GM23338 (cell line): ENCODE measurements at regions not wholly inside any gene's neighbourhood (a gene's known extent, or its start where the extent isn't known, plus 50 kb on each side); places are given as distances from the start of the nearest gene placed in this dataset.

Experiments
- ATAC-seq: fragments of 200-7000 bp; cut with Tn5 transposase; 3 replicates; pipeline ENCODE4 v1.9.1; 2020
- DNase-seq: peaks from one replicate; pipeline ENCODE4 v3.0.0-alpha.2; 2015; ENCODE audit warnings: low spot score
- H2AFZ ChIP-seq: fragments of 200-600 bp; sonication (generic); 2 replicates; pipeline ENCODE4 v1.8.0; 2016; ENCODE audit warnings: antibody characterized with exemption, mild to moderate bottlenecking, moderate library complexity
- H3F3A ChIP-seq: fragments of 200-600 bp; sonication (generic); replicated peaks from 2 replicates; pipeline ENCODE4 v1.8.0; 2017; ENCODE audit warnings: antibody characterized with exemption, mixed run types, low read depth
- H3K27ac ChIP-seq: fragments of 200-600 bp; sonication (generic); 2 replicates; pipeline ENCODE4 v1.6.1; 2016; ENCODE audit warnings: low read depth
- H3K27me3 ChIP-seq: fragments of 200-600 bp; sonication (generic); 2 replicates; pipeline ENCODE4 v1.8.0; 2016; ENCODE audit warnings: mild to moderate bottlenecking, mixed run types, moderate library complexity; ENCODE audit not compliant: insufficient read depth
- H3K36me3 ChIP-seq: fragments of 200-600 bp; sonication (generic); 2 replicates; pipeline ENCODE4 v1.8.0; 2016; ENCODE audit warnings: mild to moderate bottlenecking; ENCODE audit not compliant: insufficient read depth
- H3K4me1 ChIP-seq: fragments of 200-600 bp; sonication (generic); 2 replicates; pipeline ENCODE4 v1.8.0; 2016; ENCODE audit warnings: mild to moderate bottlenecking, moderate library complexity; ENCODE audit not compliant: insufficient read depth
- H3K4me2 ChIP-seq: fragments of 200-600 bp; sonication (generic); 2 replicates; pipeline ENCODE4 v1.7.1; 2017; ENCODE audit warnings: mixed run types
- H3K4me3 ChIP-seq: fragments of 200-600 bp; sonication (generic); 2 replicates; pipeline ENCODE4 v1.6.1; 2016; ENCODE audit warnings: mixed run types
- H3K79me2 ChIP-seq: fragments of 200-600 bp; sonication (generic); replicated peaks from 2 replicates; pipeline ENCODE4 v1.8.0; 2017; ENCODE audit warnings: mild to moderate bottlenecking; ENCODE audit not compliant: insufficient read depth
- H3K9me2 ChIP-seq: fragments of 200-600 bp; sonication (generic); 2 replicates; pipeline ENCODE4 v1.8.0; 2017; ENCODE audit not compliant: insufficient read depth
- H4K20me1 ChIP-seq: fragments of 200-600 bp; sonication (generic); replicated peaks from 2 replicates; pipeline ENCODE4 v1.8.0; 2017; ENCODE audit warnings: mild to moderate bottlenecking; ENCODE audit not compliant: insufficient read depth
- H3K27ac Mint-ChIP-seq: 2 replicates; pipeline ENCODE4 v1.8.0; 2020; ENCODE audit warnings: inconsistent platforms, mild to moderate bottlenecking, moderate library complexity, mixed read lengths
- H3K27me3 Mint-ChIP-seq: 3 replicates; pipeline ENCODE4 v1.8.0; 2022; ENCODE audit warnings: low read depth, mild to moderate bottlenecking, moderate library complexity, mixed read lengths, inconsistent platforms; ENCODE audit not compliant: insufficient read depth, poor library complexity
- H3K36me3 Mint-ChIP-seq: 3 replicates; pipeline ENCODE4 v1.8.0; 2021; ENCODE audit warnings: low read depth, mild to moderate bottlenecking, inconsistent platforms, moderate library complexity, mixed read lengths
- H3K4me1 Mint-ChIP-seq: 3 replicates; pipeline ENCODE4 v1.8.0; 2020; ENCODE audit warnings: mild to moderate bottlenecking, inconsistent platforms, mixed read lengths
- H3K4me3 Mint-ChIP-seq: 3 replicates; pipeline ENCODE4 v1.8.0; 2021; ENCODE audit warnings: moderate library complexity, mild to moderate bottlenecking, inconsistent platforms, mixed read lengths
- H3K9me3 Mint-ChIP-seq: 3 replicates; pipeline ENCODE4 v1.8.0; 2020; ENCODE audit warnings: moderate library complexity, mild to moderate bottlenecking, inconsistent platforms, mixed read lengths
- ZNF114 ChIP-seq: fragments of 250-450 bp; sonication (Bioruptor Pico); IDR thresholded peaks from 2 replicates; pipeline ENCODE4 v1.5.0; 2020; ENCODE audit warnings: mild to moderate bottlenecking, moderate library complexity
- ZNF331 ChIP-seq: fragments of 250-450 bp; sonication (Bioruptor Pico); IDR thresholded peaks from 2 replicates; pipeline ENCODE4 v1.5.0; 2020; ENCODE audit warnings: low read depth, mild to moderate bottlenecking, moderate library complexity
- TF ChIP-seq, protein P1 (sequence below), 2 experiments: fragments of 200-600 bp in 1 of 2; sonication (generic) in 1 of 2; conservative IDR thresholded peaks; 2 replicates each; pipeline versions ENCODE4 v1.5.1 to v1.6.1; 2016 to 2017; ENCODE audit warnings: antibody characterized with exemption in 2 of 2, low read depth in 2 of 2, mild to moderate bottlenecking in 2 of 2, moderate library complexity in 1 of 2
- TF ChIP-seq, protein P2 (sequence below): IDR thresholded peaks from one replicate; pipeline ENCODE4 v1.6.1; 2018; ENCODE audit warnings: antibody characterized with exemption; ENCODE audit not compliant: unreplicated experiment
- TF ChIP-seq, protein P3 (sequence below): fragments of 250-450 bp; sonication (Bioruptor Pico); IDR thresholded peaks from 2 replicates; pipeline ENCODE4 v1.5.0; 2020; ENCODE audit warnings: mild to moderate bottlenecking, moderate library complexity

DNA sequence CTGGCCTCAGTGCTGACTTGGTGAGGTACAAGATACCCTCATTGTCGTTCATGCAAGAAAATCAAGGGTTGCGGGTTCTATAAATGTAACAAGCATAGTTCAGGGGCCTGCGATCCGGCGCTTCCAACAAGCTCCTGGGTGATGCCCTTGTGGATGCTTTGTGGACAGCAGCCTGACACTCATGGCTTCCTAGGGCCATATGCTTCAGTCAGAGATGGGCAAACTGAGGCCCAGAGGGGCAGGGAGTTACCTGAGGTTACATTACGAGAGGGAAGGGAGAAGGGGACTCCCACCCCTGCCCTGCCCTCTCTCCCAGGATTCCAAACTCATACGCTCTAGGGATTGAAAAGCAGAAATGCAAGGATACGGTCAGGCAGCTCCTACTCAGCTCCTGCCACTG lies 296.3 kb upstream of the ZMIZ1 start:
- no peaks in the 10 kb centered on the region for H3K9me3 Mint-ChIP-seq
- DNase-seq (no peak), ATAC-seq (no peak)
- TF ChIP-seq, protein P1, sequence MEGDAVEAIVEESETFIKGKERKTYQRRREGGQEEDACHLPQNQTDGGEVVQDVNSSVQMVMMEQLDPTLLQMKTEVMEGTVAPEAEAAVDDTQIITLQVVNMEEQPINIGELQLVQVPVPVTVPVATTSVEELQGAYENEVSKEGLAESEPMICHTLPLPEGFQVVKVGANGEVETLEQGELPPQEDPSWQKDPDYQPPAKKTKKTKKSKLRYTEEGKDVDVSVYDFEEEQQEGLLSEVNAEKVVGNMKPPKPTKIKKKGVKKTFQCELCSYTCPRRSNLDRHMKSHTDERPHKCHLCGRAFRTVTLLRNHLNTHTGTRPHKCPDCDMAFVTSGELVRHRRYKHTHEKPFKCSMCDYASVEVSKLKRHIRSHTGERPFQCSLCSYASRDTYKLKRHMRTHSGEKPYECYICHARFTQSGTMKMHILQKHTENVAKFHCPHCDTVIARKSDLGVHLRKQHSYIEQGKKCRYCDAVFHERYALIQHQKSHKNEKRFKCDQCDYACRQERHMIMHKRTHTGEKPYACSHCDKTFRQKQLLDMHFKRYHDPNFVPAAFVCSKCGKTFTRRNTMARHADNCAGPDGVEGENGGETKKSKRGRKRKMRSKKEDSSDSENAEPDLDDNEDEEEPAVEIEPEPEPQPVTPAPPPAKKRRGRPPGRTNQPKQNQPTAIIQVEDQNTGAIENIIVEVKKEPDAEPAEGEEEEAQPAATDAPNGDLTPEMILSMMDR (conservative IDR thresholded peaks at IDR 0.05; ENCODE audit: low read depth in 2 of 2): no peak
- TF ChIP-seq ZNF331 (CRISPR knock-in tag) (no peak), ZNF114 (CRISPR knock-in tag) (no peak)
- TF ChIP-seq, protein P2, sequence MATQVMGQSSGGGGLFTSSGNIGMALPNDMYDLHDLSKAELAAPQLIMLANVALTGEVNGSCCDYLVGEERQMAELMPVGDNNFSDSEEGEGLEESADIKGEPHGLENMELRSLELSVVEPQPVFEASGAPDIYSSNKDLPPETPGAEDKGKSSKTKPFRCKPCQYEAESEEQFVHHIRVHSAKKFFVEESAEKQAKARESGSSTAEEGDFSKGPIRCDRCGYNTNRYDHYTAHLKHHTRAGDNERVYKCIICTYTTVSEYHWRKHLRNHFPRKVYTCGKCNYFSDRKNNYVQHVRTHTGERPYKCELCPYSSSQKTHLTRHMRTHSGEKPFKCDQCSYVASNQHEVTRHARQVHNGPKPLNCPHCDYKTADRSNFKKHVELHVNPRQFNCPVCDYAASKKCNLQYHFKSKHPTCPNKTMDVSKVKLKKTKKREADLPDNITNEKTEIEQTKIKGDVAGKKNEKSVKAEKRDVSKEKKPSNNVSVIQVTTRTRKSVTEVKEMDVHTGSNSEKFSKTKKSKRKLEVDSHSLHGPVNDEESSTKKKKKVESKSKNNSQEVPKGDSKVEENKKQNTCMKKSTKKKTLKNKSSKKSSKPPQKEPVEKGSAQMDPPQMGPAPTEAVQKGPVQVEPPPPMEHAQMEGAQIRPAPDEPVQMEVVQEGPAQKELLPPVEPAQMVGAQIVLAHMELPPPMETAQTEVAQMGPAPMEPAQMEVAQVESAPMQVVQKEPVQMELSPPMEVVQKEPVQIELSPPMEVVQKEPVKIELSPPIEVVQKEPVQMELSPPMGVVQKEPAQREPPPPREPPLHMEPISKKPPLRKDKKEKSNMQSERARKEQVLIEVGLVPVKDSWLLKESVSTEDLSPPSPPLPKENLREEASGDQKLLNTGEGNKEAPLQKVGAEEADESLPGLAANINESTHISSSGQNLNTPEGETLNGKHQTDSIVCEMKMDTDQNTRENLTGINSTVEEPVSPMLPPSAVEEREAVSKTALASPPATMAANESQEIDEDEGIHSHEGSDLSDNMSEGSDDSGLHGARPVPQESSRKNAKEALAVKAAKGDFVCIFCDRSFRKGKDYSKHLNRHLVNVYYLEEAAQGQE: no peak
- TF ChIP-seq, protein P3, sequence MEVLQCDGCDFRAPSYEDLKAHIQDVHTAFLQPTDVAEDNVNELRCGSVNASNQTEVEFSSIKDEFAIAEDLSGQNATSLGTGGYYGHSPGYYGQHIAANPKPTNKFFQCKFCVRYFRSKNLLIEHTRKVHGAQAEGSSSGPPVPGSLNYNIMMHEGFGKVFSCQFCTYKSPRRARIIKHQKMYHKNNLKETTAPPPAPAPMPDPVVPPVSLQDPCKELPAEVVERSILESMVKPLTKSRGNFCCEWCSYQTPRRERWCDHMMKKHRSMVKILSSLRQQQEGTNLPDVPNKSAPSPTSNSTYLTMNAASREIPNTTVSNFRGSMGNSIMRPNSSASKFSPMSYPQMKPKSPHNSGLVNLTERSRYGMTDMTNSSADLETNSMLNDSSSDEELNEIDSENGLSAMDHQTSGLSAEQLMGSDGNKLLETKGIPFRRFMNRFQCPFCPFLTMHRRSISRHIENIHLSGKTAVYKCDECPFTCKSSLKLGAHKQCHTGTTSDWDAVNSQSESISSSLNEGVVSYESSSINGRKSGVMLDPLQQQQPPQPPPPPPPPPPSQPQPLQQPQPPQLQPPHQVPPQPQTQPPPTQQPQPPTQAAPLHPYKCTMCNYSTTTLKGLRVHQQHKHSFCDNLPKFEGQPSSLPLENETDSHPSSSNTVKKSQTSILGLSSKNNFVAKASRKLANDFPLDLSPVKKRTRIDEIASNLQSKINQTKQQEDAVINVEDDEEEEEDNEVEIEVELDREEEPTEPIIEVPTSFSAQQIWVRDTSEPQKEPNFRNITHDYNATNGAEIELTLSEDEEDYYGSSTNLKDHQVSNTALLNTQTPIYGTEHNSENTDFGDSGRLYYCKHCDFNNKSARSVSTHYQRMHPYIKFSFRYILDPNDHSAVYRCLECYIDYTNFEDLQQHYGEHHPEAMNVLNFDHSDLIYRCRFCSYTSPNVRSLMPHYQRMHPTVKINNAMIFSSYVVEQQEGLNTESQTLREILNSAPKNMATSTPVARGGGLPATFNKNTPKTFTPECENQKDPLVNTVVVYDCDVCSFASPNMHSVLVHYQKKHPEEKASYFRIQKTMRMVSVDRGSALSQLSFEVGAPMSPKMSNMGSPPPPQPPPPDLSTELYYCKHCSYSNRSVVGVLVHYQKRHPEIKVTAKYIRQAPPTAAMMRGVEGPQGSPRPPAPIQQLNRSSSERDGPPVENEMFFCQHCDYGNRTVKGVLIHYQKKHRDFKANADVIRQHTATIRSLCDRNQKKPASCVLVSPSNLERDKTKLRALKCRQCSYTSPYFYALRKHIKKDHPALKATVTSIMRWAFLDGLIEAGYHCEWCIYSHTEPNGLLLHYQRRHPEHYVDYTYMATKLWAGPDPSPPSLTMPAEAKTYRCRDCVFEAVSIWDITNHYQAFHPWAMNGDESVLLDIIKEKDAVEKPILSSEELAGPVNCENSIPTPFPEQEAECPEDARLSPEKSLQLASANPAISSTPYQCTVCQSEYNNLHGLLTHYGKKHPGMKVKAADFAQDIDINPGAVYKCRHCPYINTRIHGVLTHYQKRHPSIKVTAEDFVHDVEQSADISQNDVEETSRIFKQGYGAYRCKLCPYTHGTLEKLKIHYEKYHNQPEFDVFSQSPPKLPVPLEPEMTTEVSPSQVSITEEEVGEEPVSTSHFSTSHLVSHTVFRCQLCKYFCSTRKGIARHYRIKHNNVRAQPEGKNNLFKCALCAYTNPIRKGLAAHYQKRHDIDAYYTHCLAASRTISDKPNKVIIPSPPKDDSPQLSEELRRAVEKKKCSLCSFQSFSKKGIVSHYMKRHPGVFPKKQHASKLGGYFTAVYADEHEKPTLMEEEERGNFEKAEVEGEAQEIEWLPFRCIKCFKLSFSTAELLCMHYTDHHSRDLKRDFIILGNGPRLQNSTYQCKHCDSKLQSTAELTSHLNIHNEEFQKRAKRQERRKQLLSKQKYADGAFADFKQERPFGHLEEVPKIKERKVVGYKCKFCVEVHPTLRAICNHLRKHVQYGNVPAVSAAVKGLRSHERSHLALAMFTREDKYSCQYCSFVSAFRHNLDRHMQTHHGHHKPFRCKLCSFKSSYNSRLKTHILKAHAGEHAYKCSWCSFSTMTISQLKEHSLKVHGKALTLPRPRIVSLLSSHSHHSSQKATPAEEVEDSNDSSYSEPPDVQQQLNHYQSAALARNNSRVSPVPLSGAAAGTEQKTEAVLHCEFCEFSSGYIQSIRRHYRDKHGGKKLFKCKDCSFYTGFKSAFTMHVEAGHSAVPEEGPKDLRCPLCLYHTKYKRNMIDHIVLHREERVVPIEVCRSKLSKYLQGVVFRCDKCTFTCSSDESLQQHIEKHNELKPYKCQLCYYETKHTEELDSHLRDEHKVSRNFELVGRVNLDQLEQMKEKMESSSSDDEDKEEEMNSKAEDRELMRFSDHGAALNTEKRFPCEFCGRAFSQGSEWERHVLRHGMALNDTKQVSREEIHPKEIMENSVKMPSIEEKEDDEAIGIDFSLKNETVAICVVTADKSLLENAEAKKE (CRISPR knock-in tag): no peak
- Histone ChIP-seq H3K9me2 (no peaks in the 10 kb centered on the region), H3K27ac (no peak overlapping the region), H3K27me3 (no peaks in the 10 kb centered on the region), H3K4me2 (no peak overlapping the region), H3K4me3 (no peak overlapping the region), H3K36me3 (no peaks in the 10 kb centered on the region), H3F3A (no peaks in the 10 kb centered on the region), H4K20me1 (no peaks in the 10 kb centered on the region), H3K4me1 (no peaks in the 10 kb centered on the region), H2AFZ (no peak overlapping the region), H3K79me2 (no peaks in the 10 kb centered on the region)
- H3K36me3 Mint-ChIP-seq: no peaks in the 10 kb centered on the region
- no peak overlapping the region for H3K4me3 Mint-ChIP-seq
- H3K4me1 Mint-ChIP-seq: peaks cover 16% of the 10 kb centered on the region; the same call in 2 of the 3 replicates
- H3K27ac Mint-ChIP-seq: no peak overlapping the region
- peaks cover 7% of the 10 kb centered on the region for H3K27me3 Mint-ChIP-seq
